ENCODE measurements at regions not wholly inside any gene's neighbourhood (a gene's known extent, or its start where the extent isn't known, plus 50 kb on each side); places are given as distances from the start of the nearest gene placed in this dataset.

GRCh38 chr5:174337276-174338184, 292.0 kb downstream of the NSG2 start:
- TF ChIP-seq CTCF (IDR thresholded peaks at IDR 0.05) (no peak), EP300 (IDR thresholded peaks at IDR 0.05) (no peak), POLR2A (IDR thresholded peaks at IDR 0.05) (no peak)

All from tibial nerve (tissue), 4 donors.